ENCODE measurements at regions not wholly inside any gene's neighbourhood (a gene's known extent, or its start where the extent isn't known, plus 50 kb on each side); places are given as distances from the start of the nearest gene placed in this dataset.

- no peak overlapping the region for H2AK5ac ChIP-seq (ENCODE audit: low read depth, low read length)
- H3K36me3 ChIP-seq (ENCODE audit: control insufficient read depth, insufficient read depth, low read length): no peaks in the 10 kb centered on the region
- no peaks in the 10 kb centered on the region for H4K20me1 ChIP-seq (ENCODE audit: insufficient read depth, low read length)
- H2AK9ac ChIP-seq (replicated peaks; ENCODE audit: low read depth, low read length, poor library complexity): no peak overlapping the region
- H3K4me2 ChIP-seq (ENCODE audit: low read depth, low read length): no peak overlapping the region
- H4K8ac ChIP-seq (ENCODE audit: low read depth in 2 of 2, low read length in 2 of 2): no peak overlapping the region
- BruUV-seq (replicated peaks): no TSS peak
- no peak overlapping the region for H2BK5ac ChIP-seq (ENCODE audit: low read depth, low read length, poor library complexity, severe bottlenecking)
- no peaks in the 10 kb centered on the region for H3K79me1 ChIP-seq (ENCODE audit: low read depth in 1 of 2, low read length in 2 of 2)
- POLR2A ChIA-PET (ENCODE audit: unreplicated experiment): no interaction called here
- no peaks in the 10 kb centered on the region for H3K9me1 ChIP-seq (ENCODE audit: insufficient read depth, low read length)
- H3K27ac ChIP-seq (ENCODE audit: insufficient read depth, low read length): no peak overlapping the region
- no peak overlapping the region for H3K4ac ChIP-seq (ENCODE audit: low read depth, low read length)
- H3K9me3 ChIP-seq (ENCODE audit: control insufficient read depth, insufficient read depth, low read length): no peaks in the 10 kb centered on the region
- CTCF ChIA-PET: interaction anchor here (0.7 to 0.8 kb wide), 2 partner anchors 190 to 198 kb away, joined by 3 read pairs; no protein-coding TSS in a partner anchor
- in situ Hi-C loops (cut with MboI; ENCODE audit: low sequenced_read_pairs) (no loop called here), dilution Hi-C loops (cut with HindIII; ENCODE audit: low sequenced_read_pairs, unreplicated experiment) (no loop called here), intact Hi-C loops (cut with micrococcal nuclease) (no loop called here)
- H3K4me1 ChIP-seq (ENCODE audit: control insufficient read depth, insufficient read depth, low read length): no peaks in the 10 kb centered on the region
- H2BK15ac ChIP-seq (ENCODE audit: low read depth, low read length): no peak overlapping the region
- WGBS, 2 experiments (ENCODE audit: extremely low coverage in 2 of 2, insufficient read length in 1 of 2): no CpG with 5 or more reads among the region's 3 CpGs
- H3K14ac ChIP-seq (replicated peaks; ENCODE audit: low read depth, low read length): no peak overlapping the region
- H2BK120ac ChIP-seq (ENCODE audit: low read depth, low read length): no peak overlapping the region
- peaks cover 5% of the 10 kb centered on the region for H3K27me3 ChIP-seq (ENCODE audit: control insufficient read depth, insufficient read depth, low read length)
- no peak overlapping the region for H2BK20ac ChIP-seq (ENCODE audit: low read depth, low read length)
- DNase-seq (no peak), ATAC-seq (ENCODE audit: low read depth) (no peak)
- no peak overlapping the region for H3K56ac ChIP-seq (ENCODE audit: extremely low read depth, insufficient read depth, low read length)
- TF ChIP-seq MXI1 (IDR thresholded peaks at IDR 0.05; ENCODE audit: borderline replicate concordance, low read depth, low read length): no peak
- TF ChIP-seq NFE2L2 (IDR thresholded peaks at IDR 0.05; ENCODE audit: low read depth, low read length): no peak
- no peak for TF ChIP-seq BHLHE40 (IDR thresholded peaks at IDR 0.05; ENCODE audit: low read depth, low read length)
- TF ChIP-seq RCOR1 (IDR thresholded peaks at IDR 0.05; ENCODE audit: insufficient replicate concordance, low read length): no peak
- TF ChIP-seq CHD1 (IDR thresholded peaks at IDR 0.05; ENCODE audit: low read depth, low read length): no peak
- TF ChIP-seq MAFK (IDR thresholded peaks at IDR 0.05; ENCODE audit: low read depth, low read length): no peak
- H4K5ac ChIP-seq (ENCODE audit: low read depth, low read length): no peak overlapping the region
- H4K91ac ChIP-seq (ENCODE audit: insufficient read depth, low read depth, low read length): no peak overlapping the region
- H3K9ac ChIP-seq (ENCODE audit: low read depth, low read length): no peak overlapping the region
- H2AFZ ChIP-seq (replicated peaks; ENCODE audit: low read length, poor library complexity): no peak overlapping the region
- no peak overlapping the region for H3K23ac ChIP-seq (ENCODE audit: low read depth, low read length)
- no peak overlapping the region for H3K18ac ChIP-seq (ENCODE audit: low read depth, low read length)
- no peak overlapping the region for H3K4me3 ChIP-seq (ENCODE audit: insufficient read depth, low read depth, low read length)
Observed at GRCh38 chr2:18180031-18180610, 301.7 kb downstream of the KCNS3 start.

Data from IMR-90 (cell line).